ENCODE measurements at regions not wholly inside any gene's neighbourhood (a gene's known extent, or its start where the extent isn't known, plus 50 kb on each side); places are given as distances from the start of the nearest gene placed in this dataset.

- Histone ChIP-seq H3K4me3 (ENCODE audit: low read length) (no peak overlapping the region), H3K36me3 (ENCODE audit: control insufficient read depth, insufficient read depth, low read length) (no peaks in the 10 kb centered on the region), H3K4ac (ENCODE audit: low read depth, low read length) (no peak overlapping the region), H2BK120ac (ENCODE audit: low read depth, low read length) (no peak overlapping the region), H3K4me1 (ENCODE audit: control insufficient read depth, low read depth, low read length) (no peaks in the 10 kb centered on the region), H3K27ac (ENCODE audit: low read depth, low read length) (no peak overlapping the region), H4K5ac (ENCODE audit: low read length) (no peak overlapping the region), H3K4me2 (ENCODE audit: low read length) (no peak overlapping the region), H3K18ac (ENCODE audit: low read length) (no peak overlapping the region), H3K79me1 (ENCODE audit: low read length) (no peaks in the 10 kb centered on the region), H4K8ac (ENCODE audit: low read depth, low read length) (no peak overlapping the region), H3K56ac (ENCODE audit: low read length) (no peak overlapping the region), H3K9ac (ENCODE audit: low read length) (no peak overlapping the region), H2AK5ac (ENCODE audit: low read length) (no peak overlapping the region), H2BK15ac (replicated peaks; ENCODE audit: low read depth) (no peak overlapping the region), H3K79me2 (ENCODE audit: control insufficient read depth, insufficient read depth, low read length) (no peaks in the 10 kb centered on the region), H3K23ac (ENCODE audit: low read length) (no peak overlapping the region), H2BK5ac (ENCODE audit: low read length) (no peak overlapping the region), H3K27me3 (ENCODE audit: insufficient read depth, low read length, poor library complexity) (no peaks in the 10 kb centered on the region)
- DNase-seq: peak; percentile 74
- WGBS (ENCODE audit: extremely low coverage, insufficient coverage, low lambda C conversion rate): no CpG with 5 or more reads among the region's 6 CpGs
Measured at GRCh38 chrX:39201305-39201990, 400.2 kb downstream of the MID1IP1 start.

DNA sequence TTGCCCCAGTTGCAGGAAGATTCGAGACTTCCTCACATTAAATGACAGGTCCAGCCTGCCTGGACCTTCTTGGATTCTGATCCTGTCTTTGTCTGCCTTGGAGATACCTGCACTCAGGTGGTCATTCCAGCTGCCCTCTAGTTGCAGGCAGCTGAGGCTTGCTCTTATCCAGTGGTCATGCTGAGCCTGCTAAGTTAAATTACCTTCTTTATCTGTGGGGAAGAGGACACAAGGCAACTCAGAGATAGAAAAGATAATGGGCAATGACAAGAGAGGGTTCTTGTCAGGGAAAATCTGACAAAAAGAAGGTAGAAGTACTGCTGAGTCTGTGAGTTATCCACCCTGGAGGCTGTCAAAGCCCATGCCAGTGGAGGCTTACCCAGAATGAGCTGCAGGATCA lies 401.4 kb downstream of the MID1IP1 start:
- Histone ChIP-seq H3K27ac (ENCODE audit: low read depth, low read length) (no peak overlapping the region), H3K4ac (ENCODE audit: low read depth, low read length) (no peak overlapping the region), H3K23ac (ENCODE audit: low read length) (no peak overlapping the region), H4K8ac (ENCODE audit: low read depth, low read length) (no peak overlapping the region), H3K36me3 (ENCODE audit: control insufficient read depth, insufficient read depth, low read length) (no peaks in the 10 kb centered on the region), H2BK5ac (ENCODE audit: low read length) (no peak overlapping the region), H2BK15ac (replicated peaks; ENCODE audit: low read depth) (no peak overlapping the region), H3K4me2 (ENCODE audit: low read length) (no peak overlapping the region), H4K5ac (ENCODE audit: low read length) (no peak overlapping the region), H3K4me1 (ENCODE audit: control insufficient read depth, low read depth, low read length) (no peaks in the 10 kb centered on the region), H2BK120ac (ENCODE audit: low read depth, low read length) (no peak overlapping the region), H3K4me3 (ENCODE audit: low read length) (no peak overlapping the region), H2AK5ac (ENCODE audit: low read length) (no peak overlapping the region), H3K79me1 (ENCODE audit: low read length) (no peaks in the 10 kb centered on the region), H3K9ac (ENCODE audit: low read length) (no peak overlapping the region), H3K79me2 (ENCODE audit: control insufficient read depth, insufficient read depth, low read length) (no peaks in the 10 kb centered on the region), H3K56ac (ENCODE audit: low read length) (no peak overlapping the region), H3K18ac (ENCODE audit: low read length) (no peak overlapping the region), H3K27me3 (ENCODE audit: insufficient read depth, low read length, poor library complexity) (no peaks in the 10 kb centered on the region)
- WGBS (ENCODE audit: extremely low coverage, insufficient coverage, low lambda C conversion rate): no CpG with 5 or more reads among the region's 1 CpG
- DNase-seq: peak; percentile 93

GRCh38 chrX:39203427-39203826 lies 402.2 kb downstream of the MID1IP1 start:
- H3K56ac ChIP-seq (ENCODE audit: low read length): no peak overlapping the region
- H2BK15ac ChIP-seq (replicated peaks; ENCODE audit: low read depth): no peak overlapping the region
- no peaks in the 10 kb centered on the region for H3K79me2 ChIP-seq (ENCODE audit: control insufficient read depth, insufficient read depth, low read length)
- H4K8ac ChIP-seq (ENCODE audit: low read depth, low read length): no peak overlapping the region
- DNase-seq: no peak
- H3K36me3 ChIP-seq (ENCODE audit: control insufficient read depth, insufficient read depth, low read length): no peaks in the 10 kb centered on the region
- no peak overlapping the region for H3K18ac ChIP-seq (ENCODE audit: low read length)
- no peak overlapping the region for H3K4me2 ChIP-seq (ENCODE audit: low read length)
- no peak overlapping the region for H3K23ac ChIP-seq (ENCODE audit: low read length)
- H3K79me1 ChIP-seq (ENCODE audit: low read length): no peaks in the 10 kb centered on the region
- no peak overlapping the region for H2BK120ac ChIP-seq (ENCODE audit: low read depth, low read length)
- no peak overlapping the region for H3K27ac ChIP-seq (ENCODE audit: low read depth, low read length)
- no peak overlapping the region for H3K9ac ChIP-seq (ENCODE audit: low read length)
- H3K27me3 ChIP-seq (ENCODE audit: insufficient read depth, low read length, poor library complexity): no peaks in the 10 kb centered on the region
- H3K4me1 ChIP-seq (ENCODE audit: control insufficient read depth, low read depth, low read length): no peaks in the 10 kb centered on the region
- WGBS (ENCODE audit: extremely low coverage, insufficient coverage, low lambda C conversion rate): no CpG with 5 or more reads among the region's 3 CpGs
- no peak overlapping the region for H2BK5ac ChIP-seq (ENCODE audit: low read length)
- peak overlapping the region; percentile 12 for H3K4ac ChIP-seq (ENCODE audit: low read depth, low read length)
- H4K5ac ChIP-seq (ENCODE audit: low read length): no peak overlapping the region
- H3K4me3 ChIP-seq (ENCODE audit: low read length): no peak overlapping the region
- H2AK5ac ChIP-seq (ENCODE audit: low read length): no peak overlapping the region

DNA sequence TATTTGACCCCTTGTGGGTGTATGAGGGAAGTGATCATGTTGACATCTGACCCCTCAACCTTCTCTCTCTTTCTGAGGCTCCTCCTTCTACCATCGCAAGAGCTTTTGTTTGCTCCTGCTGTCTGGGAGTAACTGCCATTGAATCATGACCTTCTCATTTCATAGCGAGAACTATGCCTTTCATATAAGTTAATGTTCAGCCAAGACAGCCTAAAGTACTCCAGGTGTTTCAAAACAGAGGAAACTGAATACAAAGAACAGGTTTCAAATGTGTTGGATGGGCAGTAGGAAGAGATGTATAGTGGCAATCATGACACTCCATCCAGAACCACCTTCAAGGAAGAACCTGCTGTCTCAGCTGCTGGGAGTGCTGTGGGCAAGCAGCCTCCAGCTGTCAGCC lies 403.1 kb downstream of the MID1IP1 start:
- H3K9ac ChIP-seq (ENCODE audit: low read length): no peak overlapping the region
- H2BK120ac ChIP-seq (ENCODE audit: low read depth, low read length): no peak overlapping the region
- no peak overlapping the region for H3K27ac ChIP-seq (ENCODE audit: low read depth, low read length)
- no peak overlapping the region for H2BK5ac ChIP-seq (ENCODE audit: low read length)
- H3K4ac ChIP-seq (ENCODE audit: low read depth, low read length): no peak overlapping the region
- H3K79me1 ChIP-seq (ENCODE audit: low read length): no peaks in the 10 kb centered on the region
- H3K4me3 ChIP-seq (ENCODE audit: low read length): no peak overlapping the region
- H3K4me1 ChIP-seq (ENCODE audit: control insufficient read depth, low read depth, low read length): no peaks in the 10 kb centered on the region
- no peak for DNase-seq
- H4K5ac ChIP-seq (ENCODE audit: low read length): no peak overlapping the region
- H3K23ac ChIP-seq (ENCODE audit: low read length): no peak overlapping the region
- H4K8ac ChIP-seq (ENCODE audit: low read depth, low read length): no peak overlapping the region
- H3K56ac ChIP-seq (ENCODE audit: low read length): no peak overlapping the region
- no peaks in the 10 kb centered on the region for H3K27me3 ChIP-seq (ENCODE audit: insufficient read depth, low read length, poor library complexity)
- WGBS (ENCODE audit: extremely low coverage, insufficient coverage, low lambda C conversion rate): no CpG with 5 or more reads among the region's 2 CpGs
- H3K36me3 ChIP-seq (ENCODE audit: control insufficient read depth, insufficient read depth, low read length): no peaks in the 10 kb centered on the region
- H3K79me2 ChIP-seq (ENCODE audit: control insufficient read depth, insufficient read depth, low read length): no peaks in the 10 kb centered on the region
- H3K4me2 ChIP-seq (ENCODE audit: low read length): no peak overlapping the region
- H2AK5ac ChIP-seq (ENCODE audit: low read length): no peak overlapping the region
- no peak overlapping the region for H2BK15ac ChIP-seq (replicated peaks; ENCODE audit: low read depth)
- H3K18ac ChIP-seq (ENCODE audit: low read length): no peak overlapping the region

DNA sequence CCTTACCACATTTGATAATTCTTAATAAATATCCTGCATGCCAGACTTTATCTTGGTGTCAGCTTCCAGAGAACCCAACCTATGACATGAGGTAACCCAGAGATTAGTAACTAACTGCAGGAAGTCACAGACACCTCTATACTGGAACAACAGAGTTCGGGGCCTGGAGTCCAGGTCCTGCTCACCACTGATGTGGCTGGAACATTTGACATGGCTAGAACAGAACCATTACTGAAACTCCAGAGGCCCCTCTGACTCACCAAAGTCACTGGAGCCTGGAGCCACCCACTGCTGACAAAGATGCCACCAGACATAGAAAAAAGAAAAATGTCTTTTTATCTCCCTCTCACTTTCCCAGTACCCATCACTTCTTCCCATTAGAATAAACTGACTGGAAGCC lies 403.7 kb downstream of the MID1IP1 start:
- H3K56ac ChIP-seq (ENCODE audit: low read length): no peak overlapping the region
- no peak overlapping the region for H3K4ac ChIP-seq (ENCODE audit: low read depth, low read length)
- no peak overlapping the region for H3K23ac ChIP-seq (ENCODE audit: low read length)
- no peak overlapping the region for H2BK5ac ChIP-seq (ENCODE audit: low read length)
- no peak overlapping the region for H3K27ac ChIP-seq (ENCODE audit: low read depth, low read length)
- H4K5ac ChIP-seq (ENCODE audit: low read length): no peak overlapping the region
- no peak overlapping the region for H3K4me2 ChIP-seq (ENCODE audit: low read length)
- H3K4me1 ChIP-seq (ENCODE audit: control insufficient read depth, low read depth, low read length): no peaks in the 10 kb centered on the region
- H2AK5ac ChIP-seq (ENCODE audit: low read length): no peak overlapping the region
- no peaks in the 10 kb centered on the region for H3K36me3 ChIP-seq (ENCODE audit: control insufficient read depth, insufficient read depth, low read length)
- WGBS (ENCODE audit: extremely low coverage, insufficient coverage, low lambda C conversion rate): no CpG with 5 or more reads among the region's 1 CpG
- H2BK15ac ChIP-seq (replicated peaks; ENCODE audit: low read depth): no peak overlapping the region
- H3K79me2 ChIP-seq (ENCODE audit: control insufficient read depth, insufficient read depth, low read length): no peaks in the 10 kb centered on the region
- no peak overlapping the region for H3K4me3 ChIP-seq (ENCODE audit: low read length)
- H3K9ac ChIP-seq (ENCODE audit: low read length): no peak overlapping the region
- H3K27me3 ChIP-seq (ENCODE audit: insufficient read depth, low read length, poor library complexity): no peaks in the 10 kb centered on the region
- no peak for DNase-seq
- H2BK120ac ChIP-seq (ENCODE audit: low read depth, low read length): no peak overlapping the region
- H3K18ac ChIP-seq (ENCODE audit: low read length): no peak overlapping the region
- no peak overlapping the region for H4K8ac ChIP-seq (ENCODE audit: low read depth, low read length)
- no peaks in the 10 kb centered on the region for H3K79me1 ChIP-seq (ENCODE audit: low read length)

DNA sequence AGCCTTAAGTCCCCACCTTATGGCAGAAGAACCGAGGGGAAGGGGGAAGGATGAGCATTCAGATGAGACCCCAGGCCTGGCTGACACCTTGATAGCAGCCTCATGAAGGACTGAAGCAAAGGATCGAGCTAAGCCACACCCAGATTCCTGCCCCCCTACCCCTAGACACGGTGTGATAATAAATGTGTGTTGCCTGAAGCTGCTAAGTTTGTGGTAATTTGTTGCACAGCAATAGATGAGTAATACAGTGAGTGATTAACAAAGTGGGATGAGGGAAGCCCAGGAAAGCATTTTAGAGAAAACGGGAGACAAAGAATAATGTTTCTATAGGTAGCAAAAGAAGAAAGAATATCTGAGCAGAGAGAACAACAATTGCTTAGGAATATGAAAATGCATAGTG lies 404.2 kb downstream of the MID1IP1 start:
- H3K56ac ChIP-seq (ENCODE audit: low read length): no peak overlapping the region
- no peak overlapping the region for H3K4me2 ChIP-seq (ENCODE audit: low read length)
- no peaks in the 10 kb centered on the region for H3K36me3 ChIP-seq (ENCODE audit: control insufficient read depth, insufficient read depth, low read length)
- no peaks in the 10 kb centered on the region for H3K79me1 ChIP-seq (ENCODE audit: low read length)
- no CpG with 5 or more reads among the region's 4 CpGs for whole genome bisulfite sequencing (ENCODE audit: extremely low coverage, insufficient coverage, low lambda C conversion rate)
- H3K27ac ChIP-seq (ENCODE audit: low read depth, low read length): no peak overlapping the region
- H2BK120ac ChIP-seq (ENCODE audit: low read depth, low read length): no peak overlapping the region
- H3K23ac ChIP-seq (ENCODE audit: low read length): no peak overlapping the region
- H2AK5ac ChIP-seq (ENCODE audit: low read length): no peak overlapping the region
- H4K8ac ChIP-seq (ENCODE audit: low read depth, low read length): no peak overlapping the region
- no peaks in the 10 kb centered on the region for H3K4me1 ChIP-seq (ENCODE audit: control insufficient read depth, low read depth, low read length)
- H4K5ac ChIP-seq (ENCODE audit: low read length): no peak overlapping the region
- no peaks in the 10 kb centered on the region for H3K27me3 ChIP-seq (ENCODE audit: insufficient read depth, low read length, poor library complexity)
- no peak overlapping the region for H2BK15ac ChIP-seq (replicated peaks; ENCODE audit: low read depth)
- H3K4me3 ChIP-seq (ENCODE audit: low read length): no peak overlapping the region
- H3K9ac ChIP-seq (ENCODE audit: low read length): no peak overlapping the region
- H3K79me2 ChIP-seq (ENCODE audit: control insufficient read depth, insufficient read depth, low read length): no peaks in the 10 kb centered on the region
- H3K4ac ChIP-seq (ENCODE audit: low read depth, low read length): no peak overlapping the region
- DNase-seq: peak; percentile 36
- H2BK5ac ChIP-seq (ENCODE audit: low read length): no peak overlapping the region
- no peak overlapping the region for H3K18ac ChIP-seq (ENCODE audit: low read length)
